ENCODE measurements at regions not wholly inside any gene's neighbourhood (a gene's known extent, or its start where the extent isn't known, plus 50 kb on each side); places are given as distances from the start of the nearest gene placed in this dataset.
"Not testable (repeated sequence)": the region's sequence is repeated elsewhere in the genome, so short reads cannot be mapped to it uniquely, and the experiment has no call there.

DNA sequence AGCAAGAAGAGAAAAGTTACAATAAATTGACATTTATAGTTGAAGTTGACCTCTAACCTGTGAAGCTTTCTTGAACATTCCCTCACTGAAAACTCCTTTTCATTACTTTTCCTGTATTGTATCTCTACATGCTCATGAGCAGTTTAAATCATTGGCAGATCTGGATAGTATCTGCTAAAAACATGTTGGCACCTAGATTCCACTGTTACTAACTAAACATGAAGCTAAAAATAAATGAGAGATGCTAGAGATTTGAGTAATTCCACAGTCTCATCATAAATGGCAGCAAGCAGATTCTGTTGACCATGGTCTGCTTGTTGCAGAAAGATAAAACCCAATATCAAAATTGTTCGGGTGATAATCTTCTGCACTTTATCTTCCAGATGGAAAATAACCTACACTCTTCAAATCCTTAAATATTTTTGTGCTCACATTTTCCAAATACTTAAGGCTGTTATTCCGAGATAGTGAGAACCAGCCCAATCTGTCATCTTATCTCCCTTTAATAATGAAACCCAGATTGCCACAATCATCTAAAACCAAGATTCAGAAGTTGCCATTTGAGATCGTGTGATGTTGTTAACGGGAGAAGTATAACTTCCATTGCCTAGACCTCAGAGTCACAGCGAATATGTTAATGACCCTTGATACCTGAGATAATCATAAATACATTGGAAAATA lies 171.0 kb upstream of the DAAM1 start:
- no peak for DNase-seq

DNA sequence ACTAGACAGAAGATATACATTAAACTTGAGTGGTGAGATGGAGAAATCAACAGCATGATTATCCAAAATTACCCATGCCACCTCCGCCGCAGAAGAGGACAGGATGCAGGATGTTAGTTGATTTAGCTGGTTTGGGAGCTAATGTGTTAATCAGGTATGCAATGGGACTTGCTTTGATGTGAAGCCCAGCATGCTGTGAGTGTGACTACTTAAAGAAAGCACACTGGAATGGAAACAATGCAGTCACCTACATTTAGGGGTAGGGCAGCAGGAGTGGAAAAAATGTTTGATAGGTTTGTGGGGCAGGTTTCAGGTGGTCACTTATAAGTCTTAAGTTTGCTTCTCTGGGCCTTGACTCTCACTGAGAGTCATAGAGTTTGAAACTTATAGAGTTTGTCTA lies 170.0 kb upstream of the DAAM1 start:
- DNase-seq, result no peak

DNA sequence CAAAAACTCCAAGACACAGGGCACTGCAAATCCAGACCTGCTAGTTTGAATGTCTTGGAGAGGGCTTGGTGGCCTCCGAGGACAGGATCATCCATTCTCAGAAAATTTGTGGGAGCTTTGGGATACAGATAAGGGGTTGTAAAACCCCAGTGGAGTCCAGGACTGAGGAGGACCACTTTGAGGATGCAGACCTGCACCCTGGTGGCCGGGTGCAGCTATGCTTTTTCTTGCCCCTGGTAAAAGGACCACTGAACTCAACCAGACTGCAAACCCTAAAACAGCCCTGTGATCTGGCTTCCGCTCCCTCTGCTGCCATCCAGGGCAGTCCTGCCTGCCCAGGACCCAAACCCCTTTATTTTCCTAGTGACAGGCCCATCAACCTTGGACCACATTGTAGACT lies 169.5 kb upstream of the DAAM1 start:
- DNase-seq, result no peak

- peak; percentile 17 to 37 for DNase-seq
Observed at GRCh38 chr14:59020382-59020781, 168.1 kb upstream of the DAAM1 start.

GRCh38 chr14:59022144-59022543 lies 166.3 kb upstream of the DAAM1 start:
- no peak for DNase-seq

DNA sequence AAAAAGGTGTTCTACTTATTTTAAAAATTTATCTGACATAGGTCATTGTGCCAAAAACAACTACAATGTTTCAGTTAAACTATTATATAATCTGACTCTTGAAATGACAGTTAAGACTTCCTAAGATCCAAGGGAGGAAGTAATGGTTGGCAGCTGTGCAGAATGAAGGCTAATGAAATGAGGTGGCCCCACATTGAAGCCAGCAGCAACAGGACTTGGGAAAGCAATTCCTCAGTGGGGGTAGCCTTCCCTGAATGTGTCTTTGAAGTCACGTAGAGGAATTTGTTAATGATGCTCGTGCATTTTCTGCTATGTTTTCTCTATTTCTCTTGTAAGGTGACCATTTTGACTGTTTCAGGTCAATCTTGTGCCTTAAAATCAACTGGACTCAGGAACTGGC lies 162.4 kb upstream of the DAAM1 start:
- no peak for DNase-seq

- DNase-seq, result not testable (repeated sequence)
Observed at GRCh38 chr14:59026640-59027039, 161.8 kb upstream of the DAAM1 start.

GRCh38 chr14:59028476-59029202 lies 159.8 kb upstream of the DAAM1 start:
- DNase-seq, result peak; percentile 52 to 59

DNA sequence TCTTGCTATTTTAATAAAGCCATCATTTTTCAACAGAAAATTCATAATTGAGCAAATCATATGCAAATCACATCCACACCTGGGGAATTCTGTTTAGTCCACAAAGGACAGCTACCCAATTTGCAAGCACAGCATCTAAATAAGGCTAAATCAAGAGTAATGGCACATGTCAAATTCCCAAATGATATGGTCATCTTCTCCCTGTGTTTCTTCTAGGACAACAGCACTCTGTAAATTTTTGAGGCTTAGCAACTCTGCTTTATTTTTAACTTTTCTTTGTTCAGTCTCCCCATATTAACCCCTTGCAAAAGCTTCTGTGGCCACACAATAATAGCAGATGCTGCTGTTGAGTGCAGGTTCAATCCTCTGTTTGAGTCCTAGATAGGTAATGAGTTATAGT lies 155.6 kb upstream of the DAAM1 start:
- no peak for DNase-seq

- peak in 1 of 2 donors; percentile 55 for DNase-seq
Observed at GRCh38 chr14:59036134-59036533, 152.3 kb upstream of the DAAM1 start.

GRCh38 chr14:59037086-59037485 lies 151.4 kb upstream of the DAAM1 start:
- DNase-seq, result no peak

DNA sequence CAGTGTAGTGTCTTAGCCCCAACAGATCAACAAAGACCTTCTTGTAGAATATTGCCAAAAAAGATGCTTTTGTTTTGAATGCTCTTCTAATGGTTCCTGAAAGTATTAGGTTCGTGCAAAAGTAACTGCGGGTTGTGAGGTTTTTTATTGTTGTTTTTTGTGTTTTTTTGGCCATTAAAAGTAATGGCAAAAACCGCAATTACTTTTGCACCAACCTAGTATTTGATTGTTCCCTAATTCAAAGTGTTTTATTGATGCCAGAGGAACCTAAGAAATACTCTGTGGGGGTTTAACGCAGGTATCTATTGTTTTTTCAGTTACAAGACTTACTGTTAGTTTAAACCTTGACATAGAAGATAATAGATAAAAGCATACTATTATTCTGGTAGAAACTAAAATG lies 150.8 kb upstream of the DAAM1 start:
- DNase-seq, result no peak

- DNase-seq, result no peak
Observed at GRCh38 chr14:59038746-59039145, 149.7 kb upstream of the DAAM1 start.

DNA sequence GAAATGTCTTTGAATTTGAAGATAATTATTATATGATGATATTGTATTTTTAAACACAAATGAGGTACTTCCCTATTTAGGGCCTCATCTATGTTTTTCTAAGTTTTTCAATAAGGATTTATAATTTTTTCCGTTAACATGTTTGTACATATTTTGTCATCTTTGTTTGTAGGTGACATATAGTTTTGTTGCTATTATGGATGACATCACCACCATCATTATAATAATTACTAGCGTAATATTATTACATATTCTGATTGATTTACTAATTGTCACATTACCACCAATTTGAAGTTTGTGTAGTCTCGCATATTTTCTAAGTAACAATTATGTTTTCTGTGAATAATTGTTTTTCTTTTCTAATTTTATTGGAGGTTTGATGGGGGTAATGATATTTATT lies 147.2 kb upstream of the DAAM1 start:
- no peak for DNase-seq

- no peak for DNase-seq
Observed at GRCh38 chr14:59044707-59045106, 143.8 kb upstream of the DAAM1 start.

DNA sequence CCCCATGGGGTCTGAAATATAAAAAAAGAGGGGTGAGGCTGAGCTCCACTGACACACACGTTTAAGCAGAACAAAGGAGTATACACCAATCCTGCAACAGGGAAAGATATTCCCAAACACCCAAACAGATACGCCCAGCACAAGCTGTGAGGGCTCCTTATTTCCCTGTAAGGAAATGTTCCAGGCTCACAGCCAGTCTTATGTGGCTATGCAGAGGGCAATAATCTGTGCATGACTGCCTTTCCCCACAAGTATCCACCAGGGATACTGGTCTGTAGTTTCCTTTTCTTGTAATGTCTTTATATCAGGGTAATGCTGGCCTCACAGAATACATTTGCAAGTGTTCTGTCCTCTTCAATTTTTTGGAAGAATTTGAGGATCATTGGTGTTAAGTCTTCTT lies 141.7 kb upstream of the DAAM1 start:
- DNase-seq, result no peak

DNA sequence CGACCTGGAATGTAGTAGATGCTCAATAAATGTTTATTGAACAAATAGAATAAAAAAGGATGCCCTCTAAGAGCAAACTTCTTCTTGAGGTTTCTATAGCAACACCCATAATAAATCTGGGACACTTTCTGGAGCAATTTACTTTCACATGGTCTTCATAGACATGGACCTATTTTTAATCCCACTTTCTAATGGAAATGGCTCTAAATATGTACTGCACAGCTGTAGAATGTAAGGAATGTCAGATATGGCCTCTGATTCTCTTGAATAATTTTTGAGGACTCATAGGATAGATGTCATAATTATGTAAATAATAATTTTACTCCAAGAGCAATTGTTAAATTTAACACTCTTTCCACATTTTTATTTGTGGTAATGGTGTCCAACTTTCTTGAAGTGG lies 133.5 kb upstream of the DAAM1 start:
- DNase-seq, result no peak

- peak; percentile 43 to 49 for DNase-seq
Observed at GRCh38 chr14:59055439-59056045, 132.9 kb upstream of the DAAM1 start.

- no peak for DNase-seq
Observed at GRCh38 chr14:59057551-59057950, 130.9 kb upstream of the DAAM1 start.

GRCh38 chr14:59058776-59059175 lies 129.7 kb upstream of the DAAM1 start:
- DNase-seq, result not testable (repeated sequence)

- peak in 1 of 2 donors; percentile 1 for DNase-seq
Observed at GRCh38 chr14:59060841-59061240, 127.6 kb upstream of the DAAM1 start.

- DNase-seq, result no peak
Observed at GRCh38 chr14:59061292-59061691, 127.2 kb upstream of the DAAM1 start.

DNA sequence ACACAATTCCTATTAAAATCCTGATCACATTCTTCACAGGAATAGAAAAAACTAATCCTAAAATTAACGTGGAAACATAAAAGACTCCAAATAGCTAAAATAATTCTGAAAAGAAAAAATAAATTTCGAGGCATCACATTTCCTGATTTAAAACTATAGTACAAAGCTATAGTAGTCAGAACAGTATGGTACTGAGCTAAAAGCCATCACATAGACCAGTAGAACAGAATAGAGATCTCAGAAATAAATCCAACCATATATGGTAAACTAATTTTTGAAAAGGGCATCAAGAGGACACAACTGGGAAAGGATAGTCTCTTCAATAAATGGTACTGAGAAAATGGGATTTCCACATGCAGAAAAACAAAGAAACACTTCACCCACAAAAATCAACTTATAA lies 125.2 kb upstream of the DAAM1 start:
- DNase-seq, result no peak
